Kidney (tissue), 13 donors: ENCODE measurements at regions not wholly inside any gene's neighbourhood (a gene's known extent, or its start where the extent isn't known, plus 50 kb on each side); places are given as distances from the start of the nearest gene placed in this dataset.

ENCODE experiments used
- DNase-seq, 5 donors: peaks; one replicate each; pipeline ENCODE4 v3.0.0-alpha.2; 2013 to 2020
- FAIRE-seq: peaks from 2 replicates; lab custom pipeline; 2012; peaks lifted over from hg19 to GRCh38; lab: Jason Lieb, UNC
- H3K27ac ChIP-seq, 2 donors: one replicate each; pipeline ENCODE4 v1.7.0; 2013; ENCODE audit warnings: low read depth in 2 of 2, low read length in 2 of 2, inconsistent platforms in 1 of 2
- H3K27me3 ChIP-seq: one replicate; pipeline ENCODE4 v1.7.1; 2013; ENCODE audit warnings: low read length, inconsistent platforms; ENCODE audit not compliant: control insufficient read depth, insufficient read depth
- H3K36me3 ChIP-seq, 3 donors: one replicate each; pipeline versions ENCODE4 v1.7.0 to v1.7.1; 2013; ENCODE audit warnings: low read length in 3 of 3, control low read depth in 1 of 3, inconsistent platforms in 1 of 3; ENCODE audit not compliant: insufficient read depth in 3 of 3, control insufficient read depth in 2 of 3
- H3K4me1 ChIP-seq, 3 donors: one replicate each; pipeline versions ENCODE4 v1.7.0 to v1.7.1; 2013; ENCODE audit warnings: low read length in 3 of 3, inconsistent platforms in 1 of 3, low read depth in 1 of 3; ENCODE audit not compliant: control insufficient read depth in 2 of 3, insufficient read depth in 2 of 3
- H3K4me3 ChIP-seq, 3 donors: one replicate each; pipeline versions ENCODE4 v1.7.0 to v1.8.1; 2013; ENCODE audit warnings: low read length in 3 of 3, control low read depth in 1 of 3, inconsistent platforms in 1 of 3
- H3K9ac ChIP-seq, 3 donors: one replicate each; pipeline versions ENCODE4 v1.7.0 to v1.7.1; 2013; ENCODE audit warnings: low read length in 3 of 3, control low read depth in 1 of 3, inconsistent platforms in 1 of 3
- H3K9me3 ChIP-seq, 3 donors: one replicate each; pipeline versions ENCODE4 v1.7.0 to v1.7.1; 2013; ENCODE audit warnings: low read length in 3 of 3, control low read depth in 1 of 3, inconsistent platforms in 1 of 3; ENCODE audit not compliant: control insufficient read depth in 2 of 3, insufficient read depth in 1 of 3
- CTCF ChIP-seq: IDR thresholded peaks from 3 replicates; pipeline ENCODE4 v1.5.1; 2012; ENCODE audit warnings: mild to moderate bottlenecking, moderate library complexity, borderline replicate concordance; ENCODE audit not compliant: insufficient read depth; ENCODE audit errors: extremely low read depth
- intact Hi-C: fragments of 100-400 bp; cut with DNase I; formaldehyde crosslinking; loops from one replicate; pipeline ENCODE4 v1.11.1; 2022
- donor health status: control.
- donor health status: control.
- donor health status: control.
- donor health status: control.
- donor health status: control.
- donor health status: DM: yes; HTN: yes; CAD: no.
- donor health status: Normal renal cell carcinoma (clear cell type).

GRCh38 chr2:58557176-58557575 is 316.1 kb upstream of the FANCL start:
- TF ChIP-seq CTCF, result no peak

GRCh38 chr2:58553937-58554336 is 312.8 kb upstream of the FANCL start:
- FAIRE-seq, result no peak
- intact Hi-C loops, result no loop called here
- Histone ChIP-seq H3K9me3 (no peaks in the 10 kb centered on the region), H3K9ac (no peak overlapping the region), H3K4me3 (no peak overlapping the region), H3K4me1 (no peaks in the 10 kb centered on the region), H3K27me3 (no peaks in the 10 kb centered on the region), H3K27ac (no peak overlapping the region), H3K36me3 (no peaks in the 10 kb centered on the region)
- DNase-seq, result peak in 1 of 5 donors; percentile 21
- TF ChIP-seq CTCF, result no peak

More at GRCh38 chr2:58557176-58557575, 316.1 kb upstream of the FANCL start:
- H3K4me3 ChIP-seq, result no peak overlapping the region
- no peak for DNase-seq
- intact Hi-C loops, result no loop called here
- no peaks in the 10 kb centered on the region for H3K4me1 ChIP-seq
- no peaks in the 10 kb centered on the region for H3K27me3 ChIP-seq
- no peaks in the 10 kb centered on the region for H3K9me3 ChIP-seq
- H3K9ac ChIP-seq, result no peak overlapping the region
- FAIRE-seq, result no peak
- H3K27ac ChIP-seq, result no peak overlapping the region
- no peaks in the 10 kb centered on the region for H3K36me3 ChIP-seq

- H3K9ac ChIP-seq, result no peak overlapping the region
- no peaks in the 10 kb centered on the region for H3K36me3 ChIP-seq
- H3K4me1 ChIP-seq, result no peaks in the 10 kb centered on the region
- H3K4me3 ChIP-seq, result no peak overlapping the region
- H3K9me3 ChIP-seq, result no peaks in the 10 kb centered on the region
- intact Hi-C loops, result no loop called here
- DNase-seq (no peak), FAIRE-seq (no peak)
- TF ChIP-seq CTCF, result no peak
- H3K27ac ChIP-seq, result no peak overlapping the region
- no peaks in the 10 kb centered on the region for H3K27me3 ChIP-seq
Observed at GRCh38 chr2:58553522-58553921, 312.4 kb upstream of the FANCL start.
